ENCODE measurements at regions not wholly inside any gene's neighbourhood (a gene's known extent, or its start where the extent isn't known, plus 50 kb on each side); places are given as distances from the start of the nearest gene placed in this dataset.

- TF ChIP-seq MAX (IDR thresholded peaks at IDR 0.05; ENCODE audit: low read depth) = no peak
- TF ChIP-seq, protein P1, sequence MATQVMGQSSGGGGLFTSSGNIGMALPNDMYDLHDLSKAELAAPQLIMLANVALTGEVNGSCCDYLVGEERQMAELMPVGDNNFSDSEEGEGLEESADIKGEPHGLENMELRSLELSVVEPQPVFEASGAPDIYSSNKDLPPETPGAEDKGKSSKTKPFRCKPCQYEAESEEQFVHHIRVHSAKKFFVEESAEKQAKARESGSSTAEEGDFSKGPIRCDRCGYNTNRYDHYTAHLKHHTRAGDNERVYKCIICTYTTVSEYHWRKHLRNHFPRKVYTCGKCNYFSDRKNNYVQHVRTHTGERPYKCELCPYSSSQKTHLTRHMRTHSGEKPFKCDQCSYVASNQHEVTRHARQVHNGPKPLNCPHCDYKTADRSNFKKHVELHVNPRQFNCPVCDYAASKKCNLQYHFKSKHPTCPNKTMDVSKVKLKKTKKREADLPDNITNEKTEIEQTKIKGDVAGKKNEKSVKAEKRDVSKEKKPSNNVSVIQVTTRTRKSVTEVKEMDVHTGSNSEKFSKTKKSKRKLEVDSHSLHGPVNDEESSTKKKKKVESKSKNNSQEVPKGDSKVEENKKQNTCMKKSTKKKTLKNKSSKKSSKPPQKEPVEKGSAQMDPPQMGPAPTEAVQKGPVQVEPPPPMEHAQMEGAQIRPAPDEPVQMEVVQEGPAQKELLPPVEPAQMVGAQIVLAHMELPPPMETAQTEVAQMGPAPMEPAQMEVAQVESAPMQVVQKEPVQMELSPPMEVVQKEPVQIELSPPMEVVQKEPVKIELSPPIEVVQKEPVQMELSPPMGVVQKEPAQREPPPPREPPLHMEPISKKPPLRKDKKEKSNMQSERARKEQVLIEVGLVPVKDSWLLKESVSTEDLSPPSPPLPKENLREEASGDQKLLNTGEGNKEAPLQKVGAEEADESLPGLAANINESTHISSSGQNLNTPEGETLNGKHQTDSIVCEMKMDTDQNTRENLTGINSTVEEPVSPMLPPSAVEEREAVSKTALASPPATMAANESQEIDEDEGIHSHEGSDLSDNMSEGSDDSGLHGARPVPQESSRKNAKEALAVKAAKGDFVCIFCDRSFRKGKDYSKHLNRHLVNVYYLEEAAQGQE (IDR thresholded peaks at IDR 0.05; ENCODE audit: low read depth, low read length) = no peak
- TF ChIP-seq YY1 (IDR thresholded peaks at IDR 0.05; ENCODE audit: low read depth) = no peak
- no peak for TF ChIP-seq SIN3A (IDR thresholded peaks at IDR 0.05; ENCODE audit: borderline replicate concordance, low read depth, low read length)
- no peak for TF ChIP-seq CTCF (IDR thresholded peaks at IDR 0.05)
- no peak for TF ChIP-seq EP300 (IDR thresholded peaks at IDR 0.05; ENCODE audit: borderline replicate concordance in 1 of 2, low read depth in 1 of 2, low read length in 1 of 2)
- TF ChIP-seq CHD2 (IDR thresholded peaks at IDR 0.05; ENCODE audit: low read length, partially characterized antibody) = no peak
- TF ChIP-seq TEAD4 (IDR thresholded peaks at IDR 0.05; ENCODE audit: borderline replicate concordance, insufficient read depth) = no peak
- TF ChIP-seq ELF1 (IDR thresholded peaks at IDR 0.05) = no peak
- TF ChIP-seq RXRA (IDR thresholded peaks at IDR 0.05; ENCODE audit: borderline replicate concordance, low read depth) = no peak
- no peak for TF ChIP-seq NFIC (IDR thresholded peaks at IDR 0.05; ENCODE audit: borderline replicate concordance)
Measured at GRCh38 chr14:97031530-97031929, 234.3 kb downstream of the VRK1 start.

Data from SK-N-SH (cell line).